ENCODE measurements at regions not wholly inside any gene's neighbourhood (a gene's known extent, or its start where the extent isn't known, plus 50 kb on each side); places are given as distances from the start of the nearest gene placed in this dataset.

DNA sequence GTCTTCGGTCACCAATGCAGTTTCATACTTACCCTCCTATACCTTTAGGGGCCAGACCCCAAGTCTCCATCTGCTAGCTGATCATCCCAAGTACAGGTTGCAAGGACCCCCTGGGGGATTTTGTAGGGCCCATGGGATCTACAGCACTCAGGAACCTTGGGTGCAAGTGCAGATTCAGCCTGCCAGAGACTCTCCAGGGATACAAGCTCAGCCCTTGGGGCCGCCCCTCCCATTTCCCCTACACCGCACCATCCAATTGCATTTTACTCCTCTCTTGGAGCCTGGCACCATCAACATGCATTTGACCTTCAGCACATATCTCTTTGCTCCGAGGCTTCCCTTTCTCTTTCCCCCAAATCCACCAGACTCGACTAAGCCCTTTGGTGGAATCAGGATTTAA, 154.7 kb upstream of the ZNF536 start:
- no peak for DNase-seq
- no peak for ATAC-seq

GRCh38 chr19:30219702-30220101, 152.5 kb upstream of the ZNF536 start:
- no peak for DNase-seq
- ATAC-seq: no peak

DNA sequence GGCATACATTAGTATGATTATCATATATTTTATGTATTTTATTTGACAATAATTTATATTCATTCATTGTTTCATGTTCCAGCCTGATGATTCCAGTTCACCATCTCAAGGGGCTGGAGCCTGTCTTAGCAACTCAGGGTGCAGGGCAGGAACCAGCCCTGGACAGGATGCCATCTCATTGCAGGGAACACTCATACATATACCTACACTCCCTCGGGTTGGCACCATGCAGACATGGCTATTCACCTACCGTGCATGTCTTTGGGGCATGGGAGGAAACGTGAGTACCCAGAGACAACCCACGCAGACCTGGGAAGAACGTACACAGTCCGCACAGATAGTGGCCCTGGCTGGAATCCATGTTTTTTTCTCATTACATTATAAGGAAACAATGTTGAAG, 151.0 kb upstream of the ZNF536 start:
- ATAC-seq (no peak), DNase-seq (no peak)

- no peak for ATAC-seq
These were observed 149.7 kb upstream of the ZNF536 start for GRCh38 chr19:30222428-30222873.

GRCh38 chr19:30222992-30223865, 149.0 kb upstream of the ZNF536 start:
- ATAC-seq (no peak), DNase-seq (no peak)

More at GRCh38 chr19:30222428-30222873, 149.7 kb upstream of the ZNF536 start:
- DNase-seq: peak; percentile 40

DNA sequence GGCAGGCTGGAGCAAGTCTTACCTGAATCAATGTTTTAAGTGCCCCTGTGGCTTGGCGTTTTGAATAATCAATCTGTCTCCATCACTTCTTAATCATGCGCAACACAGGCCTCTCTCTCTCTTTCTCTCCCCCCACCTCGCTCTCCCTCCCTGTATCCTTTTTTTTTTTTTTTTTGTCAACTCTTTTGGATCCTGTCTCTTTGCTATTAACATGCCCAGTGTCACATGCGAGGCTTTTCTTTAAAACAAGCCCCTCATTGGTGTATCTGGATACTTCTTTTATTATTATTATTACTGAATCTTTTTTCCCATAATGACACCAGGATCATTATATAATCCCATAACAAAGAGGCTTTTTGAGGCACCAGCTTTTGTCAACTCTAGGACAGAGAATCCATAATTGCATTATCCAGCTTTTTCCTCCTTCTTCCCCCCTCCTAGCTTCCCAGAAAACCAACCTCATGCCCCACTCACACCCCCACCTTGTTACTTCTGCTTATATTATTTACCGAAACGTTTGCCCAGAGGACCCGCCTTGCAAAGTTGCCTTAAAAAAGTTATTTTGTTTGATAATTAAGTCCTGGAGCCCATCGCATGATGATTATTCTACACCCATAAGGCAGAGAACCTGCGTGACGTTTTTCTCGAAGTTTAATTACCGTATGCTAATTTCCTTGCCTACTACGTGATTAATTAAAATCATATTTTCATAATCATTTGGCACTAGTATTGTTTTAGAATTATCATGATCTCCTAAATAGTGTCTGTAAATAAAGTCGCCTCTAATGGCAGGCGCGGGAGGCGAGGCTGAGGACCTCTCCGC, 148.1 kb upstream of the ZNF536 start:
- ATAC-seq: no peak
- no peak for DNase-seq

DNA sequence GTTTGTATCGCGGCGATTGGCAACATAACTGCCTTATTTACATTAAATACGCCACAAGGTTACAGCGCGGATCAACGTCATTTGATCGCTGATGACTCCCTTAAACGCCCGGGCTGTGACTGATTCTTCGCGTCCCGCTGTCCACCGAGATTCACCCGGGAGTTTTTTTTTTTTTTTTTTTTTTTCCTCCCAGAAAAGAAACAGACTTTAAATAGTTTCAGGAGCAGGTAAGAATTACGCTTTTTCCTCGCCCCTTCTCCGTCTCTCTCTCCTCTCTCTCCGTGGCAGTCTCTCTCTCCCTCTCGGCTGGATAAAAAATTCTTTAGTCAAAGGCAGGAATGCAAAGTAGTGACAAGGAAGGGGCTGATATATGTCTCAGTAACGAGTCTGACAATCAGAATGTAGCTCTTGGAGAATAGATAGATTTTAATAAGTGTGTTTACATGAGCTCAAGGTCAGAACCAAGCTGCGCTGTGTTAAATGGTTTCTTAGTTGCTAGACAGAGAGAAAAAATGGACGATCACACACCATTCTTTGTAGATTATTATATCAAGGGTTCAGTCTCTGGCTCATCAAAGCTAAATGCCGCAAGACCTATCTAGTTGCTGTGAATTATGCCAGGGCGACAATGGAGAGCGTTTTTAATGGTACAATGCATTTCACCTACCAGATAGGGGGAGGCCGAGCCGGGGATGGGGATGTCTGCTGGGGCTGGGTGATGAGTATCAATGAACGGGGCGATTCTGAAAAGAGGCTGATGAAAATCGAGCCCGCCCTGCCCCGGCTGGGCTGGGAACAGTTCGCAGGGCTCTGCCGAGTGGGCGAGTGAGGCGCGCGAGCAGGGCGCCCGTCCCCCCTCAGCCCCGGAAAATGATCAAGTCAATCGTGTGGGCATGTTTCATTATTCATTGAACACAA, 147.2 kb upstream of the ZNF536 start:
- no peak for ATAC-seq
- peak; percentile 11 for DNase-seq

GRCh38 chr19:30225676-30226463, 146.3 kb upstream of the ZNF536 start:
- DNase-seq: no peak
- ATAC-seq: no peak

- DNase-seq (no peak), ATAC-seq (no peak)
These were observed 145.6 kb upstream of the ZNF536 start for GRCh38 chr19:30226464-30227011.

GRCh38 chr19:30227012-30227621, 145.1 kb upstream of the ZNF536 start:
- no peak for DNase-seq
- peak; percentile 37 for ATAC-seq

DNA sequence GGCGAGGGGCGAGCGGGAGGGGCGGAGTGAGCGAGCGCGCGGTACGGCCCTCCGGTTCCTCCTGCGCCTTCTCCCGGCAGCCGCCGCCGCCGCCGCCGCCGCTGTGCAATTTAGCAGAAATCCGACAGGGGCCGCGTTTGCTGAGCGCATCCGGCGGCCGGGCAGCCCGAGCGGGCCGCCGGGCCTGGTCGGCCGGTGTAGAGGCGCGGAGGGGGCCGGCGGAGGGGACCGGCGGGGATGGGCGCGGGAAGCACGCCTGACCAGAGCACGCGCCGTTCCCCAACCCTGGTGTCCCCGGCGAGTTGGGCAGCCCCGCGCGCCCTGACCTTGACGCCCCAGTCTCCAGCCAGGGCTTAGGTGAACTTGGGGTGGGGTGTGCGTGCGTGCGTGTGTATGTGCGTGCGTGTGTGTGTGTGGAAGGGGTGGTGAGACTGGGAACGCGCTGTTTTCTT, 144.5 kb upstream of the ZNF536 start:
- ATAC-seq (peak; percentile 60), DNase-seq (peak; percentile 74)

DNA sequence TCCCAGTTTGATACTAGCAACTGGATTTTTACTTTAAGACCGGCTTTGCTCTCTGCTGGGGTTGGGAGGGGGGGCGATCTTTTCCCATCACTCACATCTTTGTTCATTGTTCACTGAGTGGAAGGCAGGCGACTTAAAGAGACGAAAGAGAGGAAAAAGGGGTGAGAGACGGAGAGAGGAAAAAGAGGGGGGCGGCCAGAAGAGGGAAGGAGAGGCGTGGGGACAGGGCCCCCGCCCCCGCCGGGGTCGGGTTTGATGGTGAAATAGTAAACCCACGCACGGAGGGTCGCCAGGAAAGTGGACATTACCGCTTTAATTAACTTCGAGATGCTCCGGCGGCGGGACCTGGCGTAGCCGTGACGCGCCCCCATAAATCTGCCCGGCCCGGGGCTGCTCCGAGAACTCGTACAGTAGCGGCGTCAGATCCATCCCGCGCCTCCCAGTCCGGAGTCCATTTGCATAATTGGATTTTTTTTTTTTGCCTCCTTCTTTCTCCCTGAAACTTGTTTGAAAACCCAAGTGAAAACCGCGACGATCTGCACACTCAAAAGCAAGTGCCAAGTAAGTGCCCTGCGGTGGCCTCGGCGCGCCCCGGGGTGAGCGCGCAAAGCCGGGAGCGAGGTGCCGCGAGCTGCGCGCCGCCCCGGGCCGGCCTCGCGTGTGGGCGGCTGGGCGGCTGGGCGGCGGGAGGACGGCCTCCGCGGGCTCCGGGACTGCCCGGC, 143.9 kb upstream of the ZNF536 start:
- ATAC-seq (no peak), DNase-seq (no peak)

DNA sequence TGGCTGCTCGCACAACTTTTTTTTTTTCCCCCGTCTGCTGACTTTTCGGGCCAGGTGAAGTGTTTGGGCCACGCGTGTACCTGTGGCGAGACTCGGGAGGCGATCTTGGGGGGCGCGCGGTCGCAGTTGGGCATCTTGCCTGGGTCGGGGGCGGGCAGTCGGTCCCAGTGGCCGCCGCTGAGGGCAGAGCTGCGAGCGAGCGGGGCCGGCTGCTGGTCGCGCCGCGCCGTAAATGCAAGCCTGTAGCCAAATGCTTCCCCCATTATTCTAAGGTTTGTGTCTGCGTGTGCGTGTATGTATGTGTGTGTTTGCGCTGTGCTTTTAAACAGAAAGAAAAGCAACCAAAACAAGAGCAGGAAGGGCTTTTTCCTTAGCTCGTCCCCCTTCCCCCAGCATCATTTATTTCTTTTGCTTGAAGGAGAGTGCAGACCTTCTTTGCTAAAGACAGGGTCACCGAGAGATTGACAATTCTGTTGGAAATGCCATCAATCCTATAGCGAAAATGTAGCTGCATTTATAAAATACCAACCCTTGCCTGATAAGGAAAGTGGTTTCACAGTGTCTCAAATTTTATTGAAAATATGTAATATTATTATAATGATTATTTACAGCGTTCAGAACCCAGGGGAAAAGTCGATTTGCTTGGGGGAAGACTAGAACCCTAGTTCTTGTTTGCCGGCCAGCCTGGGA, 143.2 kb upstream of the ZNF536 start:
- DNase-seq: no peak
- no peak for ATAC-seq

DNA sequence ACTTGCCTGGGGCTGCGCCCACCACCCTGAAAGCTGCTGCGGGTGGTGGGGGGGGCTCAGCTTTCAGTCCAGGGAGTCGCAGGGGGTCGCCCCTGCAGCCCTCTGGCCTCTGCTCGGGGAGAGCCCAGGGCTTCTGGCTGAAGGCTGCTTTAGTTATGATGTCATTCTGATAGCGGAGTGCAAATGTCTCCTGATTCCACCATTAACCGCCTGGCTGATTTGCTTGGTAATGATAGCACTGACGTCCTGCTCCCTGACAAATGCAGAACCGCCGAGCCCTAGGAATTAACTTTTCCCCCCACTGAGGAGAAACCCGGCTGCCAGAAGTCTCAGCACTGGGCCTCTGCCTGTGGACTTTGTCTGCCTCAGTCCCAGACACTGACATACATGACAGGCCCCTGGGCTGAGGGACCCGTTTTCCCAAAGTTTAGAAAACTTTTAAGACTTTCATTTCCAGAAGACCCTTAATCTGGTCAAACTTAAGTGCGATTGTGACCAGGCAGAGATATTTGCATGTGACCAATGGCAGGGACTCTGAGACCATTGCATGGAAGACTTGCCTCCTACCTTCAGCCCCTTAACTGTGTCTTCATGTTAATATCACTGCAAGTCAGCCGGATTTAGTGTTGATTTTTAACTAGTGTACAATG, 142.5 kb upstream of the ZNF536 start:
- ATAC-seq (no peak), DNase-seq (no peak)

DNA sequence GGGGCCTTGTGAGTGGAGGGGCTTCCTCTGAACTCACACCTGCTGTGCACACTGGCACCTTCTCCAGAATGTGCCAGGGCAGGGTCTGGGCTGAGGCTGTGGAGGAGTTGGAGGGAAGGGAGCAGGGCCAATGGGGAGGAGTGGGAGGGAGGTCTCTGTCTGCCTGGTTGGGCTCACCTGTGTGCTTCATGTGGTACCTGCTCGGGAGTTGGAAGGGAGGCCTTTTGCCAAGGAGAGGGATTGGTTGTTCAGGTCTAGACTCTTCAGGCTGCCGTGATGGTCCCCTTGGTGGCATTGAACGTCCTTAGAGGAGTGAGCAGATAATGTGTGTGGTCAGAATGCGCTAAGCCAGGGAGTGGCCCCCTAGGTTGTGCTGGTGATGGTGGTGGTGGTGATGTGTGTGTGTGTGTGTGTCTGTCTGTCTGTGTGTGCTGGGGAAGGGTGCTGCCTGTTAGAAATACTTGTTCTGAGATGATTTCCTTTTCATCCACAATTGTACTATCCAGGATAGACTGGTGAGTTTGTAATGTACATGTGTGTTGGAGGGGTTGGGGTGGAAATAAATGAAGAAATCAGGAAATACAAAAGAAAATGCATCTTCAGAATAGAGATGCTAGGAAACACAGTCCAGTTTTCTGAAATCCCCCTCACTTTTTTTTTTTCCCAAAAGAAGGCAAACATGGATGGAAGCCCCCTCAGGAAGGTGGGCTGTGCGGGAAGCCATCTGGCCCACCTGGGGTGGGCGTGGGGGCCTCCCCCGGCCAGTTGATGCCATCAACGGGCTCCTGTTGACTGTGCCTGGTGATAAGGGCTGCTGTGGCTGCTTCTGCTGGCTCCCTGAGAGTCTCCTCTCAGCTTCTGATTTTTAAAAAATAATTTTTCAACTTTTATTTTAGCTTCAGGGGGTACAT, 140.5 kb upstream of the ZNF536 start:
- DNase-seq (no peak), ATAC-seq (no peak)

GRCh38 chr19:30233375-30233774, 138.8 kb upstream of the ZNF536 start:
- ATAC-seq: no peak

GRCh38 chr19:30235946-30236345, 136.2 kb upstream of the ZNF536 start:
- no peak for DNase-seq
- no peak for ATAC-seq

More at GRCh38 chr19:30233375-30233774, 138.8 kb upstream of the ZNF536 start:
- DNase-seq: no peak
